Panc1 (cell line): ENCODE measurements at regions not wholly inside any gene's neighbourhood (a gene's known extent, or its start where the extent isn't known, plus 50 kb on each side); places are given as distances from the start of the nearest gene placed in this dataset.

Source experiments
- POLR2AphosphoS5 ChIP-seq: IDR thresholded peaks from 2 replicates; pipeline ENCODE4 v1.6.1; 2012; ENCODE audit warnings: mild to moderate bottlenecking, low read depth, low read length, moderate library complexity
- SIN3A ChIP-seq: IDR thresholded peaks from 2 replicates; pipeline ENCODE4 v1.6.1; 2012; ENCODE audit warnings: low read depth, mild to moderate bottlenecking, low read length, moderate library complexity, borderline replicate concordance; ENCODE audit not compliant: insufficient read depth
- TCF7L2 ChIP-seq: IDR thresholded peaks from 2 replicates; pipeline ENCODE4 v1.6.1; 2011; ENCODE audit warnings: mild to moderate bottlenecking, low read depth, low read length, inconsistent platforms
- TF ChIP-seq, protein P1 (sequence below): fragments of 450-650 bp; IDR thresholded peaks from 2 replicates; pipeline ENCODE4 v1.5.1; 2017; ENCODE audit warnings: mild to moderate bottlenecking

DNA sequence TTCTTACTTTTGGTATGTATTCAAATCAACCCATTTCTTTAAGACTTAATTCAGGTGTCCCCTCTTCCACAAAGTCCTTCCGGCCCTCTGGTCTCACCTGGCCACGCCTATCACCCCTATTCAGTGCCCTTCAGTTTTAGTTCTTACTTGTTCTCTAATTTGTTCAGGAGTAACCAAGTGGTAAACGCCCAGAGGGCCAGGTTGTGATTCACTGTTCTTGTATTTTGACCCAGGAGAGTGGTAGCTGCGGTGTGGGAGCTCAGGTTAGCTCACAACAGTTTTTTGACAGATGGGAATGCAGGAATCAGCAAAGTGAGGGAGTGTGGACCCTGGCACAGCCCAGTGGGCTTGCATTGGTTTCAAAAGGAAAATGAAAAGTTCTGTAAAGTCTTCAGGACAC, 81.7 kb upstream of the RIPOR2 start:
- no peak for TF ChIP-seq POLR2AphosphoS5
- TF ChIP-seq TCF7L2: no peak
- TF ChIP-seq, protein P1, sequence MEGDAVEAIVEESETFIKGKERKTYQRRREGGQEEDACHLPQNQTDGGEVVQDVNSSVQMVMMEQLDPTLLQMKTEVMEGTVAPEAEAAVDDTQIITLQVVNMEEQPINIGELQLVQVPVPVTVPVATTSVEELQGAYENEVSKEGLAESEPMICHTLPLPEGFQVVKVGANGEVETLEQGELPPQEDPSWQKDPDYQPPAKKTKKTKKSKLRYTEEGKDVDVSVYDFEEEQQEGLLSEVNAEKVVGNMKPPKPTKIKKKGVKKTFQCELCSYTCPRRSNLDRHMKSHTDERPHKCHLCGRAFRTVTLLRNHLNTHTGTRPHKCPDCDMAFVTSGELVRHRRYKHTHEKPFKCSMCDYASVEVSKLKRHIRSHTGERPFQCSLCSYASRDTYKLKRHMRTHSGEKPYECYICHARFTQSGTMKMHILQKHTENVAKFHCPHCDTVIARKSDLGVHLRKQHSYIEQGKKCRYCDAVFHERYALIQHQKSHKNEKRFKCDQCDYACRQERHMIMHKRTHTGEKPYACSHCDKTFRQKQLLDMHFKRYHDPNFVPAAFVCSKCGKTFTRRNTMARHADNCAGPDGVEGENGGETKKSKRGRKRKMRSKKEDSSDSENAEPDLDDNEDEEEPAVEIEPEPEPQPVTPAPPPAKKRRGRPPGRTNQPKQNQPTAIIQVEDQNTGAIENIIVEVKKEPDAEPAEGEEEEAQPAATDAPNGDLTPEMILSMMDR: no peak
- TF ChIP-seq SIN3A: no peak
